ENCODE measurements at regions not wholly inside any gene's neighbourhood (a gene's known extent, or its start where the extent isn't known, plus 50 kb on each side); places are given as distances from the start of the nearest gene placed in this dataset.

DNA sequence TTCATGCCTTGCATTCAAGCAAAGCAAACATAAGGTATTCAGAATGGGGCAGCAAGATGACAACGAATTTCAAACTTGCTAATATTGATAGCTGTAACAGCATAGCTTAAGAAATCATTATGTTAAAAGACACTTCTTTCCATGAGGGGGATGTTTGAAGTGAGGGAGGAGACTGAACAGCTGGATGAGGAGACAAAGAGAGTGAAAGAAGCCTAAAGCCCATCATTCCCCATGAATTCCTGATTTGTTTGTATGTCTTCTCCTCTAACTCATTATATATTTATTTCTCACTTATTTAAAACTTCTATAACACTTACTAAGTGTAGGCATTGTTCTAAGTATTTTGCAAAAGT, 125.2 kb upstream of the PBX1 start:
- TF ChIP-seq CTCF (IDR thresholded peaks at IDR 0.05) (no peak), REST (IDR thresholded peaks at IDR 0.05; ENCODE audit: insufficient read depth in 1 of 2, low read depth in 2 of 2, low read length in 1 of 2) (no peak), POLR2AphosphoS5 (IDR thresholded peaks at IDR 0.05; ENCODE audit: low read depth, low read length) (no peak), SIN3A (IDR thresholded peaks at IDR 0.05; ENCODE audit: borderline replicate concordance, insufficient read depth, low read depth, low read length) (no peak), TCF7L2 (IDR thresholded peaks at IDR 0.05; ENCODE audit: low read depth, low read length) (no peak)
